Neural cell (in vitro differentiated cells): ENCODE measurements at regions not wholly inside any gene's neighbourhood (a gene's known extent, or its start where the extent isn't known, plus 50 kb on each side); places are given as distances from the start of the nearest gene placed in this dataset.

ENCODE experiments used
- H2AFZ ChIP-seq: fragments of 200-600, 300-800 bp; sonication (generic), shearing (Covaris generic); 2 replicates; pipeline ENCODE4 v1.6.0; 2014; ENCODE audit warnings: low read depth, mild to moderate bottlenecking, antibody characterized with exemption, low read length, moderate library complexity
- H3F3A ChIP-seq: fragments of 200-600 bp; shearing (Covaris generic); 2 replicates; pipeline ENCODE4 v1.6.1; 2016; ENCODE audit warnings: mild to moderate bottlenecking, moderate library complexity, mixed read lengths, antibody characterized with exemption, low read length; ENCODE audit not compliant: insufficient read depth, poor library complexity, severe bottlenecking
- H3K27ac ChIP-seq: fragments of 200-600, 300-800 bp; sonication (generic), shearing (Covaris generic); 2 replicates; pipeline ENCODE4 v1.5.1; 2014; ENCODE audit warnings: mild to moderate bottlenecking, low read length, moderate library complexity
- H3K27me3 ChIP-seq: fragments of 300-800, 200-600 bp; sonication (generic), shearing (Covaris generic); 2 replicates; pipeline ENCODE4 v1.6.0; 2014; ENCODE audit warnings: mild to moderate bottlenecking, low read depth, low read length, moderate library complexity; ENCODE audit not compliant: insufficient read depth
- H3K36me3 ChIP-seq: fragments of 300-800, 200-600 bp; sonication (generic), shearing (Covaris generic); 2 replicates; pipeline ENCODE4 v1.5.1; 2014; ENCODE audit warnings: mild to moderate bottlenecking, antibody characterized with exemption, low read length, moderate library complexity; ENCODE audit not compliant: insufficient read depth
- H3K4me2 ChIP-seq: fragments of 300-800, 200-600 bp; sonication (generic), shearing (Covaris generic); 2 replicates; pipeline ENCODE4 v1.6.0; 2014; ENCODE audit warnings: mild to moderate bottlenecking, low read length
- H3K4me3 ChIP-seq: fragments of 300-800, 200-600 bp; sonication (generic), shearing (Covaris generic); 2 replicates; pipeline ENCODE4 v1.5.1; 2014; ENCODE audit warnings: mild to moderate bottlenecking, low read length, moderate library complexity
- H3K79me2 ChIP-seq: fragments of 200-600 bp; shearing (Covaris generic); replicated peaks from 2 replicates; pipeline ENCODE4 v1.6.0; 2014; ENCODE audit warnings: mild to moderate bottlenecking, low read length, moderate library complexity; ENCODE audit not compliant: insufficient read depth
- H3K9ac ChIP-seq: fragments of 300-800, 200-600 bp; sonication (generic), shearing (Covaris generic); 2 replicates; pipeline ENCODE4 v1.6.1; 2016; ENCODE audit warnings: mild to moderate bottlenecking, low read length, mixed read lengths
- H3K9me2 ChIP-seq: fragments of 200-600 bp; shearing (Covaris generic); 2 replicates; pipeline ENCODE4 v1.6.1; 2016; ENCODE audit warnings: mild to moderate bottlenecking, low read length, mixed read lengths; ENCODE audit not compliant: insufficient read depth
- H3K9me3 ChIP-seq: fragments of 200-600, 300-800 bp; sonication (generic), shearing (Covaris generic); 2 replicates; pipeline ENCODE4 v1.6.1; 2016; ENCODE audit warnings: mild to moderate bottlenecking, mixed run types, low read length, moderate library complexity, mixed read lengths
- H4K20me1 ChIP-seq: fragments of 200-600 bp; shearing (Covaris generic); 2 replicates; pipeline ENCODE4 v1.6.1; 2016; ENCODE audit warnings: mild to moderate bottlenecking, mixed run types; ENCODE audit not compliant: insufficient read depth
- CTCF ChIP-seq: fragments of 450-650 bp; IDR thresholded peaks from 2 replicates; pipeline ENCODE4 v1.5.1; 2014; ENCODE audit warnings: antibody characterized with exemption, mild to moderate bottlenecking, moderate library complexity; ENCODE audit not compliant: poor library complexity, severe bottlenecking
- EP300 ChIP-seq: fragments of 450-650 bp; conservative IDR thresholded peaks from 2 replicates; pipeline ENCODE4 v1.6.1; 2014; ENCODE audit warnings: antibody characterized with exemption, mild to moderate bottlenecking, moderate library complexity; ENCODE audit not compliant: poor library complexity, severe bottlenecking
- EZH2 ChIP-seq: fragments of 200-600, 300-800 bp; shearing (Covaris generic), sonication (generic); IDR thresholded peaks from 2 replicates; pipeline ENCODE4 v1.6.1; 2014; ENCODE audit warnings: antibody characterized with exemption, low read length, borderline replicate concordance, mild to moderate bottlenecking; ENCODE audit not compliant: insufficient read depth, poor library complexity, severe bottlenecking
- MXI1 ChIP-seq: fragments of 450-650 bp; conservative IDR thresholded peaks from 2 replicates; pipeline ENCODE4 v1.6.1; 2014; ENCODE audit warnings: antibody characterized with exemption, mild to moderate bottlenecking; ENCODE audit not compliant: poor library complexity, severe bottlenecking
- POLR2AphosphoS5 ChIP-seq: IDR thresholded peaks from 2 replicates; pipeline ENCODE4 v1.6.1; 2012
- RAD21 ChIP-seq: fragments of 450-650 bp; conservative IDR thresholded peaks from 2 replicates; pipeline ENCODE4 v1.6.1; 2014; ENCODE audit warnings: antibody characterized with exemption, mild to moderate bottlenecking, moderate library complexity
- SMC3 ChIP-seq: fragments of 450-650 bp; conservative IDR thresholded peaks from 2 replicates; pipeline ENCODE4 v1.6.1; 2014; ENCODE audit warnings: antibody characterized with exemption, mild to moderate bottlenecking, moderate library complexity; ENCODE audit not compliant: poor library complexity
- TAF1 ChIP-seq: IDR thresholded peaks from 2 replicates; pipeline ENCODE4 v1.6.1; 2012; ENCODE audit warnings: low read depth
- TF ChIP-seq, protein P1 (sequence below): IDR thresholded peaks from 2 replicates; pipeline ENCODE4 v1.6.1; 2012; ENCODE audit warnings: borderline replicate concordance

DNA sequence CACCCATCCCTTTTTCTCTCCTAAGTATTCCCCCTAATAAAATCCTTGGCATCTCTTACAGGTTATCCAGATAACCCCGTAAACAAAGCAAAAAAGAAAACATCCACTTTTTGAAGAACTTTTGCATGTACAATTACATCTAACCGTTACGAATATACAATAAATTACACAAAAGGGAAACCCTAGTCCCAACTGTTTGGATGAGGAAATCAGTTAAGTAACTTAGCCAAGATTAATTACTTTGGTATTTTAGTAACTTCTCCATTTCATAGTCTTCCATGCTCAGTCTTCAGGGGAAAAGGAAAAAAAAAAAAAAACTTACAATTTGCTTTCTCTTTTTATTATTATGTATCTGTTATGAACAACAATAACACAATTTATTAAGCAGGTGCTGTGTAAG is 212.9 kb downstream of the ACTL7B start:
- TF ChIP-seq POLR2AphosphoS5 (no peak), EZH2 (no peak), SMC3 (no peak), MXI1 (no peak), RAD21 (no peak), CTCF (no peak), TAF1 (no peak), EP300 (no peak)
- TF ChIP-seq, protein P1, sequence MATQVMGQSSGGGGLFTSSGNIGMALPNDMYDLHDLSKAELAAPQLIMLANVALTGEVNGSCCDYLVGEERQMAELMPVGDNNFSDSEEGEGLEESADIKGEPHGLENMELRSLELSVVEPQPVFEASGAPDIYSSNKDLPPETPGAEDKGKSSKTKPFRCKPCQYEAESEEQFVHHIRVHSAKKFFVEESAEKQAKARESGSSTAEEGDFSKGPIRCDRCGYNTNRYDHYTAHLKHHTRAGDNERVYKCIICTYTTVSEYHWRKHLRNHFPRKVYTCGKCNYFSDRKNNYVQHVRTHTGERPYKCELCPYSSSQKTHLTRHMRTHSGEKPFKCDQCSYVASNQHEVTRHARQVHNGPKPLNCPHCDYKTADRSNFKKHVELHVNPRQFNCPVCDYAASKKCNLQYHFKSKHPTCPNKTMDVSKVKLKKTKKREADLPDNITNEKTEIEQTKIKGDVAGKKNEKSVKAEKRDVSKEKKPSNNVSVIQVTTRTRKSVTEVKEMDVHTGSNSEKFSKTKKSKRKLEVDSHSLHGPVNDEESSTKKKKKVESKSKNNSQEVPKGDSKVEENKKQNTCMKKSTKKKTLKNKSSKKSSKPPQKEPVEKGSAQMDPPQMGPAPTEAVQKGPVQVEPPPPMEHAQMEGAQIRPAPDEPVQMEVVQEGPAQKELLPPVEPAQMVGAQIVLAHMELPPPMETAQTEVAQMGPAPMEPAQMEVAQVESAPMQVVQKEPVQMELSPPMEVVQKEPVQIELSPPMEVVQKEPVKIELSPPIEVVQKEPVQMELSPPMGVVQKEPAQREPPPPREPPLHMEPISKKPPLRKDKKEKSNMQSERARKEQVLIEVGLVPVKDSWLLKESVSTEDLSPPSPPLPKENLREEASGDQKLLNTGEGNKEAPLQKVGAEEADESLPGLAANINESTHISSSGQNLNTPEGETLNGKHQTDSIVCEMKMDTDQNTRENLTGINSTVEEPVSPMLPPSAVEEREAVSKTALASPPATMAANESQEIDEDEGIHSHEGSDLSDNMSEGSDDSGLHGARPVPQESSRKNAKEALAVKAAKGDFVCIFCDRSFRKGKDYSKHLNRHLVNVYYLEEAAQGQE, result no peak
- Histone ChIP-seq H3K9ac (no peak overlapping the region), H3K9me3 (no peaks in the 10 kb centered on the region), H3K79me2 (no peaks in the 10 kb centered on the region), H4K20me1 (no peaks in the 10 kb centered on the region), H2AFZ (no peak overlapping the region), H3F3A (no peaks in the 10 kb centered on the region), H3K9me2 (no peaks in the 10 kb centered on the region), H3K4me2 (no peak overlapping the region), H3K36me3 (no peaks in the 10 kb centered on the region), H3K27me3 (no peaks in the 10 kb centered on the region), H3K4me3 (no peak overlapping the region), H3K27ac (no peak overlapping the region)

DNA sequence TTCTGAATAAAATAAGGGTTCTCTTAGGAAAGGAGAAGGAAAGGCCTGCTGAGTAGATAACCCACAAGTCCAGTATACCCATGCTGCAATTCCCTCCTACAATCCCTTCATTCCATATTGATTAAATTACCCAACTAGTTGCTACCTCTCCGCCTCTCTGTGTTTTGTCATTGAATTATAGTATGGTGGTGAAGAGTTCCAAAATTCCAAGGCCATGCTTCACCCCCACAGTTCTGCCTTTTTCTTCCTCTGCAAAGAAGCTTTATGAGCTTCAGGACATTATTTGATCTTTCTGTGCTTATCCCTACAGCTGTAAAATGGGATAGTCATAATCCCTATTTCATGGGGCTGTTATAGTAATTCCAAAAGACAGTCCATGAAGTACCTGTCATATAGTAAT is 215.6 kb downstream of the ACTL7B start:
- no peak overlapping the region for H3K4me3 ChIP-seq
- no peak overlapping the region for H3K27ac ChIP-seq
- no peaks in the 10 kb centered on the region for H3K9me2 ChIP-seq
- H3F3A ChIP-seq, result no peaks in the 10 kb centered on the region
- no peaks in the 10 kb centered on the region for H3K27me3 ChIP-seq
- no peak overlapping the region for H3K9ac ChIP-seq
- no peaks in the 10 kb centered on the region for H3K36me3 ChIP-seq
- H4K20me1 ChIP-seq, result no peaks in the 10 kb centered on the region
- no peak overlapping the region for H2AFZ ChIP-seq
- no peaks in the 10 kb centered on the region for H3K79me2 ChIP-seq
- no peak overlapping the region for H3K4me2 ChIP-seq
- TF ChIP-seq MXI1, result no peak
- TF ChIP-seq SMC3, result no peak
- TF ChIP-seq EZH2, result no peak
- no peak for TF ChIP-seq TAF1
- no peak for TF ChIP-seq RAD21
- TF ChIP-seq POLR2AphosphoS5, result no peak
- TF ChIP-seq EP300, result no peak
- TF ChIP-seq CTCF, result no peak
- TF ChIP-seq, protein P1, result no peak
- H3K9me3 ChIP-seq, result no peaks in the 10 kb centered on the region
